H9 (cell line): ENCODE measurements at regions not wholly inside any gene's neighbourhood (a gene's known extent, or its start where the extent isn't known, plus 50 kb on each side); places are given as distances from the start of the nearest gene placed in this dataset.

Experiments used
- DNase-seq: peaks from one replicate; pipeline ENCODE4 v3.0.0-alpha.2; 2017
- H2AFZ ChIP-seq: one replicate; pipeline ENCODE4 v1.6.1; 2013; ENCODE audit warnings: mild to moderate bottlenecking, low read length, control low read depth, moderate library complexity
- H2AK5ac ChIP-seq: 2 replicates; pipeline ENCODE4 v1.6.1; 2013; ENCODE audit warnings: low read length, control low read depth, mixed read lengths; ENCODE audit not compliant: insufficient read length
- H2BK120ac ChIP-seq: one replicate; pipeline ENCODE4 v1.6.1; 2013; ENCODE audit warnings: low read depth, mild to moderate bottlenecking, low read length, control low read depth, inconsistent platforms; ENCODE audit not compliant: poor library complexity, severe bottlenecking
- H2BK12ac ChIP-seq: 2 replicates; pipeline ENCODE4 v1.6.1; 2013; ENCODE audit warnings: low read length, control low read depth, mixed read lengths, low read depth; ENCODE audit not compliant: insufficient read length
- H2BK15ac ChIP-seq: 2 replicates; pipeline ENCODE4 v1.6.1; 2013; ENCODE audit warnings: low read depth, low read length, control low read depth
- H2BK20ac ChIP-seq: one replicate; pipeline ENCODE4 v1.6.1; 2013; ENCODE audit warnings: low read depth, mild to moderate bottlenecking, low read length, control low read depth, inconsistent platforms; ENCODE audit not compliant: poor library complexity, severe bottlenecking
- H2BK5ac ChIP-seq: 2 replicates; pipeline ENCODE4 v1.6.1; 2013; ENCODE audit warnings: low read length, control low read depth, mixed read lengths; ENCODE audit not compliant: insufficient read length
- H3K14ac ChIP-seq: 2 replicates; pipeline ENCODE4 v1.6.1; 2013; ENCODE audit warnings: low read length, control low read depth; ENCODE audit not compliant: insufficient read depth
- H3K18ac ChIP-seq: 2 replicates; pipeline ENCODE4 v1.6.1; 2013; ENCODE audit warnings: low read depth, mild to moderate bottlenecking, mixed read lengths, low read length, control low read depth; ENCODE audit not compliant: insufficient read length
- H3K23ac ChIP-seq: 2 replicates; pipeline ENCODE4 v1.6.1; 2013; ENCODE audit warnings: low read length, control low read depth, mixed read lengths, low read depth; ENCODE audit not compliant: insufficient read length
- H3K23me2 ChIP-seq: 2 replicates; pipeline ENCODE4 v1.6.1; 2013; ENCODE audit warnings: low read depth, mild to moderate bottlenecking, mixed read lengths, low read length, control low read depth; ENCODE audit not compliant: insufficient read length, poor library complexity, severe bottlenecking
- H3K27ac ChIP-seq: 2 replicates; pipeline ENCODE4 v1.5.1; 2013; ENCODE audit warnings: low read length, control low read depth, mixed read lengths, low read depth; ENCODE audit not compliant: insufficient read length
- H3K27me3 ChIP-seq: 2 replicates; pipeline ENCODE4 v1.6.1; 2013; ENCODE audit warnings: low read length, control low read depth, inconsistent platforms; ENCODE audit not compliant: insufficient read depth
- H3K4ac ChIP-seq: 2 replicates; pipeline ENCODE4 v1.6.1; 2013; ENCODE audit warnings: low read depth, mild to moderate bottlenecking, control low read depth, inconsistent platforms, low read length, moderate library complexity
- H3K4me1 ChIP-seq: 2 replicates; pipeline ENCODE4 v1.6.1; 2013; ENCODE audit warnings: low read length, control low read depth, inconsistent platforms; ENCODE audit not compliant: insufficient read depth
- H3K4me2 ChIP-seq: 2 replicates; pipeline ENCODE4 v1.6.1; 2013; ENCODE audit warnings: low read length, control low read depth, mixed read lengths; ENCODE audit not compliant: insufficient read length, insufficient read depth
- H3K56ac ChIP-seq: 2 replicates; pipeline ENCODE4 v1.6.1; 2013; ENCODE audit warnings: low read depth, mild to moderate bottlenecking, mixed read lengths, low read length, control low read depth; ENCODE audit not compliant: insufficient read length
- H3K79me1 ChIP-seq: 2 replicates; pipeline ENCODE4 v1.6.1; 2013; ENCODE audit warnings: low read depth, mild to moderate bottlenecking, moderate library complexity, low read length, control low read depth, inconsistent platforms; ENCODE audit not compliant: insufficient read depth, poor library complexity, severe bottlenecking
- H3K79me2 ChIP-seq: 2 replicates; pipeline ENCODE4 v1.6.1; 2013; ENCODE audit warnings: low read length, control low read depth, inconsistent platforms; ENCODE audit not compliant: insufficient read depth
- H3K9ac ChIP-seq: 2 replicates; pipeline ENCODE4 v1.6.1; 2013; ENCODE audit warnings: low read length, control low read depth, mixed read lengths; ENCODE audit not compliant: insufficient read length; ENCODE audit errors: extremely low read depth
- H3K9me3 ChIP-seq: one replicate; pipeline ENCODE4 v1.6.1; 2013; ENCODE audit warnings: low read depth, low read length, inconsistent platforms; ENCODE audit not compliant: control insufficient read depth
- H3T11ph ChIP-seq: one replicate; pipeline ENCODE4 v1.6.1; 2013; ENCODE audit warnings: mild to moderate bottlenecking, low read length, control low read depth, inconsistent platforms
- H4K20me1 ChIP-seq: one replicate; pipeline ENCODE4 v1.6.1; 2013; ENCODE audit not compliant: control insufficient read depth, insufficient read length, insufficient read depth
- H4K5ac ChIP-seq: 2 replicates; pipeline ENCODE4 v1.6.1; 2013; ENCODE audit warnings: low read depth, mild to moderate bottlenecking, mixed read lengths, low read length, control low read depth; ENCODE audit not compliant: insufficient read length
- H4K8ac ChIP-seq: replicated peaks from 2 replicates; pipeline ENCODE4 v1.6.1; 2013; ENCODE audit warnings: low read length, control low read depth, mixed read lengths, low read depth; ENCODE audit not compliant: insufficient read length
- H4K91ac ChIP-seq: 2 replicates; pipeline ENCODE4 v1.6.1; 2013; ENCODE audit warnings: low read depth, mild to moderate bottlenecking, moderate library complexity, mixed read lengths, low read length, control low read depth; ENCODE audit not compliant: insufficient read length
- H3K27ac Mint-ChIP-seq, 3 experiments: 2 replicates in 2 of 3; 3 replicates in 1 of 3; pipeline ENCODE4 v1.8.0; 2020 to 2021; ENCODE audit warnings: mixed read lengths in 3 of 3, mild to moderate bottlenecking in 1 of 3, moderate library complexity in 1 of 3
- H3K27me3 Mint-ChIP-seq: 2 replicates; pipeline ENCODE4 v1.8.0; 2021; ENCODE audit warnings: low read depth, mild to moderate bottlenecking, moderate library complexity, mixed read lengths
- H3K36me3 Mint-ChIP-seq, 3 experiments: 2 replicates in 2 of 3; 3 replicates in 1 of 3; pipeline ENCODE4 v1.8.0; 2020 to 2021; ENCODE audit warnings: low read depth in 3 of 3, mixed read lengths in 3 of 3; ENCODE audit not compliant: insufficient read depth in 1 of 3
- H3K4me1 Mint-ChIP-seq, 2 experiments: 2 replicates each; pipeline ENCODE4 v1.8.0; 2020; ENCODE audit warnings: mixed read lengths in 2 of 2
- H3K4me3 Mint-ChIP-seq, 2 experiments: 2 replicates in 1 of 2; 3 replicates in 1 of 2; pipeline ENCODE4 v1.8.0; 2020 to 2021; ENCODE audit warnings: mild to moderate bottlenecking in 2 of 2, mixed read lengths in 2 of 2, moderate library complexity in 1 of 2
- H3K9me3 Mint-ChIP-seq, 2 experiments: 2 replicates in 1 of 2; 3 replicates in 1 of 2; pipeline ENCODE4 v1.8.0; 2020; ENCODE audit warnings: mild to moderate bottlenecking in 2 of 2, mixed read lengths in 2 of 2, moderate library complexity in 1 of 2
- CTCF ChIP-seq: fragments of 200-600 bp; sonication (generic); conservative IDR thresholded peaks from 3 replicates; pipeline ENCODE4 v1.8.0; 2021; ENCODE audit warnings: antibody characterized with exemption, mild to moderate bottlenecking
- WGBS: extraction: QIAGEN DNeasy Blood & Tissue Kit; methylation state at CpG from one replicate; pipeline ENCODE4 v1.1.7; 2013; ENCODE audit warnings: missing lambda C conversion rate, low lambda C conversion rate, mixed read lengths; ENCODE audit not compliant: insufficient read length; ENCODE audit errors: extremely low coverage; 5-methylcytosine and 5-hydroxymethylcytosine counted together

GRCh38 chr1:244180256-244180655 is 129.2 kb downstream of the ZBTB18 start:
- H2AK5ac ChIP-seq = no peak overlapping the region
- H2AFZ ChIP-seq = no peak overlapping the region
- H3K27me3 Mint-ChIP-seq = peaks cover 5% of the 10 kb centered on the region
- H4K8ac ChIP-seq = no peak overlapping the region
- H3K18ac ChIP-seq = no peak overlapping the region
- peaks cover 3% of the 10 kb centered on the region; the same call in 1 of the 2 replicates for H3K4me1 ChIP-seq
- no peak overlapping the region for H3K4ac ChIP-seq
- no peaks in the 10 kb centered on the region for H3K79me2 ChIP-seq
- no peaks in the 10 kb centered on the region for H3K36me3 Mint-ChIP-seq
- H3K23ac ChIP-seq = no peak overlapping the region
- H3K27ac ChIP-seq = no peak overlapping the region
- no peaks in the 10 kb centered on the region for H3K9me3 Mint-ChIP-seq
- no peak overlapping the region for H3T11ph ChIP-seq
- no peak overlapping the region for H2BK5ac ChIP-seq
- H2BK120ac ChIP-seq = no peak overlapping the region
- H3K23me2 ChIP-seq = no peaks in the 10 kb centered on the region
- no peaks in the 10 kb centered on the region for H3K27me3 ChIP-seq
- H2BK20ac ChIP-seq = no peak overlapping the region
- TF ChIP-seq CTCF = no peak
- no peak overlapping the region for H3K27ac Mint-ChIP-seq
- H3K4me1 Mint-ChIP-seq = peaks cover 21 to 22% of the 10 kb centered on the region in 2 experiments
- no peak overlapping the region for H2BK12ac ChIP-seq
- H3K4me3 Mint-ChIP-seq = no peak overlapping the region
- no peak for DNase-seq
- no peaks in the 10 kb centered on the region for H4K20me1 ChIP-seq
- H3K4me2 ChIP-seq = no peak overlapping the region
- no peaks in the 10 kb centered on the region for H3K79me1 ChIP-seq
- WGBS = no CpG with 5 or more reads among the region's 3 CpGs
- H3K14ac ChIP-seq = no peak overlapping the region
- H4K5ac ChIP-seq = no peak overlapping the region
- H3K9me3 ChIP-seq = no peaks in the 10 kb centered on the region
- no peak overlapping the region for H2BK15ac ChIP-seq
- no peak overlapping the region for H3K9ac ChIP-seq
- no peak overlapping the region for H3K56ac ChIP-seq
- no peak overlapping the region for H4K91ac ChIP-seq
